H1 (cell line): ENCODE measurements at regions not wholly inside any gene's neighbourhood (a gene's known extent, or its start where the extent isn't known, plus 50 kb on each side); places are given as distances from the start of the nearest gene placed in this dataset.

Source experiments
- CTCF ChIA-PET: fragments of 300-600 bp; sonication (Branson Sonifier 250); formaldehyde crosslinking; loops from one replicate; lab custom pipeline; 2021; ENCODE audit not compliant: partially characterized antibody; lab: Charles Lee
- POLR2A ChIA-PET: fragments of 300-600 bp; sonication (Branson Sonifier 250); formaldehyde crosslinking; loops from one replicate; lab custom pipeline; 2021; ENCODE audit warnings: inconsistent platforms; ENCODE audit not compliant: partially characterized antibody; lab: Charles Lee
- DNase-seq, 2 experiments: peaks; one replicate each; pipeline versions ENCODE4 v3.0.0 to v3.0.0-alpha.2; 2010 to 2022; ENCODE audit warnings: low spot score in 2 of 2, low read depth in 1 of 2, mixed read lengths in 1 of 2
- FAIRE-seq: peaks from 2 replicates; lab custom pipeline; 2011; peaks lifted over from hg19 to GRCh38; lab: Jason Lieb, UNC
- H2AFZ ChIP-seq: 2 replicates; pipeline ENCODE4 v1.8.1; 2012; ENCODE audit warnings: low read length, inconsistent platforms
- H2AK5ac ChIP-seq: 2 replicates; pipeline ENCODE4 v1.6.1; 2013; ENCODE audit warnings: low read depth, low read length
- H2BK120ac ChIP-seq: replicated peaks from 2 replicates; pipeline ENCODE3; 2013; ENCODE audit warnings: low read depth, low read length, inconsistent platforms
- H2BK12ac ChIP-seq: 2 replicates; pipeline ENCODE4 v1.6.1; 2013; ENCODE audit warnings: low read depth, low read length
- H2BK15ac ChIP-seq: 2 replicates; pipeline ENCODE4 v1.6.1; 2013; ENCODE audit warnings: low read length
- H2BK20ac ChIP-seq: 2 replicates; pipeline ENCODE4 v1.6.1; 2013; ENCODE audit warnings: low read length
- H2BK5ac ChIP-seq: 2 replicates; pipeline ENCODE4 v1.6.1; 2013; ENCODE audit warnings: low read depth, low read length
- H3K14ac ChIP-seq: 2 replicates; pipeline ENCODE4 v1.6.1; 2013; ENCODE audit warnings: inconsistent platforms; ENCODE audit not compliant: insufficient read length
- H3K18ac ChIP-seq: 2 replicates; pipeline ENCODE4 v1.6.1; 2013; ENCODE audit warnings: low read length; ENCODE audit errors: extremely low read depth
- H3K23ac ChIP-seq: 2 replicates; pipeline ENCODE4 v1.6.1; 2013; ENCODE audit warnings: inconsistent platforms; ENCODE audit not compliant: insufficient read length
- H3K23me2 ChIP-seq: 2 replicates; pipeline ENCODE4 v1.6.1; 2013; ENCODE audit warnings: low read depth, low read length
- H3K27ac ChIP-seq: 2 replicates; pipeline ENCODE4 v1.6.1; 2011; ENCODE audit warnings: low read depth, low read length, inconsistent platforms
- H3K27me3 ChIP-seq, 4 experiments: replicated peaks in 1 of 4; 1 replicate in 1 of 4; 2 replicates in 3 of 4; pipeline versions ENCODE4 v1.6.1 to v1.8.1; 2011 to 2013; ENCODE audit warnings: low read length in 3 of 4, mild to moderate bottlenecking in 3 of 4, inconsistent platforms in 2 of 4, mixed read lengths in 2 of 4, moderate library complexity in 1 of 4; ENCODE audit not compliant: control insufficient read depth in 3 of 4, insufficient read depth in 3 of 4; ENCODE audit errors: extremely low read depth in 1 of 4
- H3K36me3 ChIP-seq, 4 experiments: 2 replicates each; pipeline versions ENCODE4 v1.6.1 to v1.8.1; 2011 to 2013; ENCODE audit warnings: mild to moderate bottlenecking in 4 of 4, low read length in 3 of 4, moderate library complexity in 2 of 4, control low read depth in 1 of 4, inconsistent platforms in 1 of 4; ENCODE audit not compliant: insufficient read depth in 4 of 4, control insufficient read depth in 2 of 4
- H3K4ac ChIP-seq: replicated peaks from 2 replicates; pipeline ENCODE3; 2013; ENCODE audit warnings: low read length, low read depth, mixed read lengths, inconsistent platforms; ENCODE audit not compliant: insufficient read length
- H3K4me1 ChIP-seq, 4 experiments: replicated peaks in 1 of 4; 1 replicate in 1 of 4; 2 replicates in 3 of 4; pipeline versions ENCODE4 v1.6.1 to v1.8.1; 2011 to 2013; ENCODE audit warnings: low read length in 3 of 4, inconsistent platforms in 2 of 4, mixed read lengths in 1 of 4; ENCODE audit not compliant: insufficient read depth in 4 of 4, control insufficient read depth in 3 of 4
- H3K4me2 ChIP-seq, 2 experiments: 2 replicates each; pipeline versions ENCODE4 v1.6.1 to v1.8.1; 2011 to 2013; ENCODE audit warnings: low read depth in 2 of 2, low read length in 2 of 2, control low read depth in 1 of 2, inconsistent platforms in 1 of 2, mild to moderate bottlenecking in 1 of 2; ENCODE audit not compliant: insufficient read depth in 1 of 2
- H3K4me3 ChIP-seq, 4 experiments: fragments of 200-600, 300-600 bp in 1 of 4; sonication (generic), shearing (Covaris generic), sonication (Bioruptor Twin) in 1 of 4; 2 replicates each; pipeline versions ENCODE4 v1.5.1 to v1.8.1; 2011 to 2016; ENCODE audit warnings: low read length in 4 of 4, low read depth in 3 of 4, control low read depth in 2 of 4, inconsistent platforms in 2 of 4, mild to moderate bottlenecking in 2 of 4, mixed read lengths in 1 of 4, moderate library complexity in 1 of 4; ENCODE audit not compliant: insufficient read depth in 2 of 4; ENCODE audit errors: extremely low read depth in 1 of 4
- H3K56ac ChIP-seq: replicated peaks from 2 replicates; pipeline ENCODE3; 2013; ENCODE audit warnings: low read depth, mild to moderate bottlenecking, mixed read lengths, low read length, inconsistent platforms; ENCODE audit not compliant: insufficient read length
- H3K79me1 ChIP-seq: 2 replicates; pipeline ENCODE4 v1.6.1; 2013; ENCODE audit warnings: low read depth, low read length, control low read depth
- H3K79me2 ChIP-seq, 2 experiments: 2 replicates each; pipeline versions ENCODE4 v1.6.1 to v1.8.1; 2012 to 2013; ENCODE audit warnings: low read length in 2 of 2, mild to moderate bottlenecking in 2 of 2, inconsistent platforms in 1 of 2; ENCODE audit not compliant: insufficient read depth in 2 of 2, control insufficient read depth in 1 of 2
- H3K9ac ChIP-seq, 4 experiments: replicated peaks in 1 of 4; 1 replicate in 1 of 4; 2 replicates in 3 of 4; pipeline versions ENCODE4 v1.6.1 to v1.8.1; 2011 to 2013; ENCODE audit warnings: low read depth in 3 of 4, low read length in 3 of 4, control low read depth in 2 of 4, mild to moderate bottlenecking in 2 of 4, moderate library complexity in 2 of 4, inconsistent platforms in 1 of 4; ENCODE audit errors: extremely low read depth in 1 of 4
- H3K9me3 ChIP-seq, 2 experiments: 2 replicates each; pipeline versions ENCODE4 v1.6.1 to v1.8.1; 2012 to 2013; ENCODE audit warnings: mild to moderate bottlenecking in 2 of 2, moderate library complexity in 2 of 2, control low read depth in 1 of 2, inconsistent platforms in 1 of 2, low read depth in 1 of 2, low read length in 1 of 2, mixed read lengths in 1 of 2; ENCODE audit not compliant: insufficient read depth in 2 of 2
- H4K20me1 ChIP-seq, 2 experiments: replicated peaks in 1 of 2; 2 replicates each; pipeline versions ENCODE3 to v1.8.1; 2011 to 2013; ENCODE audit warnings: inconsistent platforms in 2 of 2, low read length in 2 of 2, mild to moderate bottlenecking in 1 of 2; ENCODE audit not compliant: insufficient read depth in 2 of 2, control insufficient read depth in 1 of 2
- H4K5ac ChIP-seq: 2 replicates; pipeline ENCODE4 v1.6.1; 2013; ENCODE audit warnings: low read length, low read depth, mixed read lengths, inconsistent platforms; ENCODE audit not compliant: insufficient read length
- H4K8ac ChIP-seq: 2 replicates; pipeline ENCODE4 v1.8.0; 2013; ENCODE audit warnings: mild to moderate bottlenecking, moderate library complexity, low read length, inconsistent platforms; ENCODE audit not compliant: insufficient read depth; ENCODE audit errors: extremely low read depth
- H4K91ac ChIP-seq: replicated peaks from 2 replicates; pipeline ENCODE3; 2013; ENCODE audit warnings: low read length, mixed read lengths, inconsistent platforms; ENCODE audit not compliant: insufficient read length
- ASH2L ChIP-seq: fragments of 200-600, 300-600 bp; sonication (generic); IDR thresholded peaks from one replicate; pipeline ENCODE4 v1.7.1; 2017; ENCODE audit warnings: low read length
- CBX8 ChIP-seq: fragments of 300-800, 300-1000 bp; sonication (generic); IDR thresholded peaks from 2 replicates; pipeline ENCODE4 v1.7.1; 2016; ENCODE audit warnings: low read depth, low read length, borderline replicate concordance
- EZH2 ChIP-seq: fragments of 200-600 bp; sonication (generic); IDR thresholded peaks from 2 replicates; pipeline ENCODE4 v1.7.1; 2012; ENCODE audit warnings: low read depth, mild to moderate bottlenecking, moderate library complexity, low read length, inconsistent platforms; ENCODE audit not compliant: severe bottlenecking
- HDAC6 ChIP-seq: IDR thresholded peaks from one replicate; pipeline ENCODE4 v1.7.1; 2012; ENCODE audit warnings: low read depth, mild to moderate bottlenecking, inconsistent platforms, low read length, moderate library complexity
- JUN ChIP-seq: IDR thresholded peaks from 2 replicates; pipeline ENCODE4 v1.6.1; 2011; ENCODE audit warnings: low read depth, mild to moderate bottlenecking, improper control_type of control experiment, low read length
- JUND ChIP-seq: IDR thresholded peaks from 2 replicates; pipeline ENCODE4 v1.6.1; 2011; ENCODE audit warnings: mild to moderate bottlenecking, improper control_type of control experiment, low read length
- MAFK ChIP-seq: IDR thresholded peaks from 2 replicates; pipeline ENCODE4 v1.6.1; 2012; ENCODE audit warnings: low read depth, mild to moderate bottlenecking, improper control_type of control experiment, low read length
- NRF1 ChIP-seq: IDR thresholded peaks from 2 replicates; pipeline ENCODE4 v1.6.1; 2011; ENCODE audit warnings: mild to moderate bottlenecking, low read depth, low read length, improper control_type of control experiment
- RNF2 ChIP-seq: fragments of 200-900, 300-1000 bp; sonication (generic); IDR thresholded peaks from 2 replicates; pipeline ENCODE4 v1.7.1; 2016; ENCODE audit warnings: borderline replicate concordance, low read depth, mild to moderate bottlenecking, antibody characterized with exemption, low read length; ENCODE audit not compliant: poor library complexity, severe bottlenecking; ENCODE audit errors: missing control alignments
- SAP30 ChIP-seq: fragments of 300-600 bp; sonication (generic); IDR thresholded peaks from 2 replicates; pipeline ENCODE4 v1.7.1; 2012; ENCODE audit warnings: low read length, moderate library complexity, mild to moderate bottlenecking, inconsistent platforms; ENCODE audit not compliant: insufficient read depth, insufficient replicate concordance
- TEAD4 ChIP-seq: IDR thresholded peaks from 2 replicates; pipeline ENCODE4 v1.6.1; 2012; ENCODE audit warnings: low read depth, low read length, inconsistent platforms, mixed read lengths
- ZNF274 ChIP-seq: IDR thresholded peaks from 2 replicates; pipeline ENCODE4 v1.7.0; 2012; ENCODE audit warnings: low read length, borderline replicate concordance; ENCODE audit errors: extremely low read depth
- WGBS, 2 experiments: shearing (Covaris generic) in 1 of 2; methylation state at CpG; one replicate each; pipeline versions ENCODE4 v1.1.6 to v1.1.7; 2013 to 2015; ENCODE audit warnings: low lambda C conversion rate in 2 of 2, mixed read lengths in 2 of 2, inconsistent platforms in 1 of 2, low coverage in 1 of 2, missing lambda C conversion rate in 1 of 2; ENCODE audit not compliant: insufficient replicate concordance in 2 of 2, insufficient coverage in 1 of 2, insufficient read length in 1 of 2; ENCODE audit errors: extremely low coverage in 1 of 2, missing lambda C conversion rate in 1 of 2; 5-methylcytosine and 5-hydroxymethylcytosine counted together

DNA sequence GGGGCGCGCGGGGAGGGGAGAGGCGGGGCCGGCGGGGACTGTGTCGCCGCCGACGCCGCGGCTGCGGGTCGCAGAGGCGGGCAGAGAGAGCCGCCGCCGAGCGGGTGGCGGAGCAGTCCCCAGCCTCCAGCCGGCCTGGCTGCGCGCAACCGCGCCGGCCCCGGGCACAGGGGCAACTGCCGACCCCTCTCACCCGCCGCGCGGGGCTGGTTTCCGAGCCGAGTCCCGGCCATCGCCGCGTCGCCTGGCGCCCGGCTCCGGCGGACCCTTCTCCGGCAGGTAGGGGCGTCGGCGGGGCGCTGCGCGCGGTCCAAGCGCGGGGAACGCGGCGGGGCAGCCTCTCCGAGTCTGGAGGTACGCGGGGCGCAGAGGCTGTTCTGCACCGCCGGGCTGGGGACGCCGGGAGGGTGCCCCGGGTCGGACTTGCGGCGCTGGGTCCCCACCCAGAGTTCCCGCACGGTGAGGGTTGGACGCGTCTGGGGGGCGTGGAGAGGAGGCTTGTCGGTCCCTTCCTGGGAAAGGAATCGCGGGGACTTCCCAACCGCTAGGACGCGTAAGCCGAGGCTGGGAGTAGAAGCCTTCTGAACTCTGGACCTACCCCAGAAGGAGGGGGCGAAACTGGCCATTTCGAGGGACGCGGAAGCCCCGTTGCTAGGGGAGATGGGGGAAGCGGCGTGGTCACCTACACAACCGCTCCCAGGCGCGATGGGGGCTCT, 133.6 kb upstream of the MYO16 start:
- no peak overlapping the region for H4K91ac ChIP-seq
- H3K36me3 ChIP-seq: no peaks in the 10 kb centered on the region
- no peak overlapping the region for H3K56ac ChIP-seq
- peaks cover 0 to 10% (median 2%) of the 10 kb centered on the region in 4 experiments; a peak in 4 of 7 replicates for H3K4me1 ChIP-seq
- no peak overlapping the region for H3K27ac ChIP-seq
- ChIA-PET POLR2A (interaction anchor here (0.8 kb wide), 1 partner anchor 16 kb away, joined by 3 read pairs; no protein-coding TSS in a partner anchor), CTCF (interaction anchor here (1.3 to 1.7 kb wide), 6 partner anchors 12 to 173 kb away, joined by 3 to 7 read pairs (median 4); no protein-coding TSS in a partner anchor)
- peak in 1 of 2 experiments; percentile 76 for DNase-seq
- no peak overlapping the region for H3K18ac ChIP-seq
- 2% methylated on average over 44 of the region's 90 CpGs; no CpG with 5 or more reads in 1 of the 2 experiments for WGBS, 2 experiments
- H4K5ac ChIP-seq: no peak overlapping the region
- no peaks in the 10 kb centered on the region for H3K79me1 ChIP-seq
- H3K14ac ChIP-seq: no peak overlapping the region
- peak overlapping the region; percentile 82 for H2AFZ ChIP-seq
- no peaks in the 10 kb centered on the region for H3K79me2 ChIP-seq
- H2BK12ac ChIP-seq: no peak overlapping the region
- no peak overlapping the region for H3K4ac ChIP-seq
- H4K20me1 ChIP-seq: no peaks in the 10 kb centered on the region
- H3K27me3 ChIP-seq: peaks cover 15 to 43% (median 35%) of the 10 kb centered on the region in 4 experiments
- no peak for FAIRE-seq
- no peak overlapping the region for H2BK120ac ChIP-seq
- H3K23ac ChIP-seq: no peak overlapping the region
- H3K9ac ChIP-seq: no peak overlapping the region; a peak in 1 of 7 replicates
- no peak overlapping the region for H2AK5ac ChIP-seq
- H3K9me3 ChIP-seq: no peaks in the 10 kb centered on the region
- H2BK20ac ChIP-seq: no peak overlapping the region
- H2BK15ac ChIP-seq: no peak overlapping the region
- H3K23me2 ChIP-seq: peaks cover 18% of the 10 kb centered on the region; the same call in 1 of the 2 replicates
- peak overlapping the region; percentile 51 to 90 (median 66) for H3K4me3 ChIP-seq
- H4K8ac ChIP-seq: no peak overlapping the region; the same call in 1 of the 2 replicates
- H3K4me2 ChIP-seq: peak overlapping the region; percentile 97 to 99
- no peak overlapping the region for H2BK5ac ChIP-seq
- TF ChIP-seq CBX8 (no peak), ASH2L (peak; percentile 22), RNF2 (no peak), JUN (no peak), SAP30 (no peak), NRF1 (no peak), TEAD4 (no peak), ZNF274 (no peak), HDAC6 (no peak), EZH2 (peak; percentile 70), JUND (no peak), MAFK (no peak)
